HTR-8/SVneo (cell line): ENCODE measurements at regions not wholly inside any gene's neighbourhood (a gene's known extent, or its start where the extent isn't known, plus 50 kb on each side); places are given as distances from the start of the nearest gene placed in this dataset.
A peak's percentile ranks its signal among the peaks of the same experiment; 100 is the strongest.

Experiments used
- DNase-seq: peaks from one replicate; pipeline ENCODE4 v3.0.0; 2011; ENCODE audit warnings: low spot score, mixed read lengths; ENCODE audit not compliant: insufficient read length
- FAIRE-seq: peaks from 2 replicates; lab custom pipeline; 2011; peaks lifted over from hg19 to GRCh38; lab: Jason Lieb, UNC

DNA sequence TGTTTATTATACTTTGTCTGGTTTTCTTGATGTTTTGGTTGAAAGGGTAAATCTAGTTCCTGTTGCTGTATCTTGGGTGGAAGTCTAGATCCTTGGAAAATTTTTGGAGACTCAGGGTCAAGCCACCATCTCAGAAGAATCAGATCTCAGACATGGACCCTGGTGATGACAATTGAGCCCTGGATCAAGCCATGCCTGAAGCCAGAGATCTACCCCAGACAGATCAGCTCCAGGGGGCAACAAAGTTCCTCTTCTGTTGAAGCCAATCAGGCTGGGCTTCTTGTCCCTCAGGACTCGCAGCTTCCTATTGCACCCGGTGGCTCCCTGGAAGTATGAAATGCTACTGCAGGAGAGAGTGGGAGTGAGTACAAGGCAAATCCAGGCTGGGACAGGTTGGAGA is 106.9 kb downstream of the UNCX start:
- DNase-seq, result no peak
- FAIRE-seq, result no peak

- DNase-seq (no peak), FAIRE-seq (no peak)
Measured at GRCh38 chr7:1340031-1340430, 107.4 kb downstream of the UNCX start.

- no peak for FAIRE-seq
- DNase-seq, result no peak
Measured at GRCh38 chr7:1340461-1341360, 108.0 kb downstream of the UNCX start.

DNA sequence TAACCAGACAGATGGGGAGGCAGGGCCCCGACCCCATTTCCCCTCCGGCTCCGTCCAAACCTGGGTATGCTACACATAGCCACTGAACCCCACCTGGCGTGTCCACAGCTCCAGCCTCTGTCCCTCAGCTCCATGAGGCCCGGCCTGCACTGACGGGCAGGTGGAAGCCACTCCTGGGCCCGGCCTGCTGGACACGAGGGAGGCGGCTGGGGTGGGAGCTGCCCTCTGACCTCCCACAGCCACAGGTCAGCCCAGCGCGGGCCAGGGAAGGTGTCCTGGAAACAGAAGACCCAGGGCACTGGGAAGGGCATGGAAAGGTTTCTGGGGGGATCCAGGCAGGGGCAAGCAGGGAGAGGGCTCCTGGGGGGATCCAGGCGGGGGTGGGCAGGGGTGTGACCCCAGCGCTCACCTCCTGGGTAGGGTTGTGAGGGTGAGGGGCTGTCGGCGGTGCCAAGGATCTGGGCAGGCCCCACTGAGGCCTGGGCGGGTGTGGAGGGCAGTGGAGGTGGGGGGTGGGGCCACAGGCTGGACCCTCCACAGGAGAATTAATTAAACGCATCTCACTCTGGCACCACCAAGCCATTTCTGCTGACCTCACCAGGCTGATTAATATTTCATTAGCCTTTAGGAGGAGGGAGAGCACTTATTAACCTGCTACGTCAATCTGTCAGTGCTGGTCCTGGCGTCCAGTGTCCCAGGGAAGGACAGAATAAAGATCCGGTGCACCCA is 108.9 kb downstream of the UNCX start:
- no peak for DNase-seq
- FAIRE-seq, result no peak

GRCh38 chr7:1342090-1342640 is 109.5 kb downstream of the UNCX start:
- FAIRE-seq (no peak), DNase-seq (no peak)

- no peak for FAIRE-seq
- DNase-seq, result no peak
Measured at GRCh38 chr7:1343551-1343950, 110.9 kb downstream of the UNCX start.

DNA sequence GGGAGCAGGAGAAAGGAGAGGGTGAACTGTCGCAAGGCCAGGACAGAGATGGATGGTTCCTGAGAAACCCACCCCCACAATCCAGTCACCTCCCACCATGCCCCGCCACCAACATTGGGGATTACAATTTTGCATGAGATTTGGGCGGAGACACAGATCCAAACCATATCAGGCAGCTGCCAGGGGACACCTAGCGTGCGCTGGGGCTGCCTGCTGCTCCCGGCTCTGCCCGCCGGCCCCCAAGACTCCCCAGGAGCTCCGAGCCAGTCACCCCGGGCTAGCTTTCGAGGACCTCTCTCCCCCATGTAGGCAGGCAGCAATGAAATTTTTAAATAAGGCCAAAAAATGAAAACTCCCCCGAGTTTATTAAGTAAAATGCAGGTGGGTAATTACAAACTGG is 111.7 kb downstream of the UNCX start:
- FAIRE-seq (no peak), DNase-seq (no peak)

GRCh38 chr7:1344981-1345701 is 112.5 kb downstream of the UNCX start:
- FAIRE-seq, result peak; percentile 65

DNA sequence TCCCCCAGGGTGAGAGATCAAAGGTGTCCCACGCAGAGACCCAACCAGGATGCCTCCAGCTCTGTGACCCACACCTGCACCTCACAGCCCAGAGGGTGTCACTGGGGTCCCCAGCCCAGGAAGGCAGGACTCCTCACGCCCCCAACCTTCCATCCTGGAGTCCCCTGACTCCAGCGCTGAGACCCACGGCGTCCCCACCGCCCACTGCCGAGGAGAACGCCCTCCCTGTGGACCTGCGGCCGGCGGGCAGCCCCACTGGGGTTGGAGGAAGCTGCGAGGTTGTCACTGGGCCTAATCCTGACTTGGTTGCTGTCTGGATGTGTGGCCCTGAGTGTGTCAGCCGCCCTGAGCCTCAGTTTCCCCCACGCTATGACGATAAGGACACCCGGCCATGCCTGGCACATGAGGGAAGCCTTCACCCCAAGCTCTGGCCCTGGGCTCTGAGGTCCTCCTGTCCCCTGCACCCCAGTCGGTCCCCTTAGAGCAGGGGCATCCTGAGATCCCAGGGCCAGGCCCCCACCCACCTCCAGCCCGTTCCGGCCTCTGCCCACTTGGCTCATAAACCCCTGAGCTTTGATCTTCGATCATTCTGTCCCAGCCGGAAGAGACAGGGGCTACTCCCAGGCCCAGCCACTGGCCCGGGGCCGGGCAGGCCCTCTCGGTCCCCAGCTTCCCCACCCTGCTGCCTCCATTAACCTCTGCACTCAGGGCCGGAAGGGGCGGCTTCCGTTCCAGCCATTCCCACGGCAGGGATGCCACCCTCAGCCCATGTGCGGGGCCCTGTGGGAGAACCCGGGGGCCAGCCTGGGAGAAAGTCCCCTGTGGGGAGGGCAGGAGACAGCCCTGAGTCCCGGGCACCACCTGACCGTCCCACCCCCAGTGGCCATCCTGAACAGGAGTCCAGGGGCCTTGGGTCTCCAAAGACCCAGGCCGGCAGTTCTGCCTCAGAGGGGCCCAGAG is 113.2 kb downstream of the MICALL2 start:
- DNase-seq (no peak), FAIRE-seq (no peak)

More at GRCh38 chr7:1344981-1345701, 112.5 kb downstream of the UNCX start:
- no peak for DNase-seq

DNA sequence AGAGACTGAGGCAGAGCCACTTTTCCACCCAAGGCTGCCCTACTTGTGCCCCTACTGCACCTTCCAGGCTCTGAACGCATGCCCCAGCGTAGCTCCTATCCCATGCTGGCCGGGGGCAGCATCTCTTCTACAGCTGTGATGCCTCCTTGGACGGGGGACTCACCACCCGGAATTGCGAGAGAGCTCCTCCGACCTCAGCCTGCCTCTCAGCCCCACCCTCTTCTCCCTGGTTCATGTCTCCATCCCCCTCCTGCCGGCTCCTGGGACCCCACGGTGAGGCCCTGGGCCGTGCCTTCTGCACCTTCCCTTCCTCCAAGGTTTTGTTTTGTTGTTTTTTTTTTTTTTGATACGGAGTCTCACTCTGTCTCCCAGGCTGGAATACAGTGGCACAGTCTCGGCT is 112.4 kb downstream of the MICALL2 start:
- no peak for FAIRE-seq
- no peak for DNase-seq

DNA sequence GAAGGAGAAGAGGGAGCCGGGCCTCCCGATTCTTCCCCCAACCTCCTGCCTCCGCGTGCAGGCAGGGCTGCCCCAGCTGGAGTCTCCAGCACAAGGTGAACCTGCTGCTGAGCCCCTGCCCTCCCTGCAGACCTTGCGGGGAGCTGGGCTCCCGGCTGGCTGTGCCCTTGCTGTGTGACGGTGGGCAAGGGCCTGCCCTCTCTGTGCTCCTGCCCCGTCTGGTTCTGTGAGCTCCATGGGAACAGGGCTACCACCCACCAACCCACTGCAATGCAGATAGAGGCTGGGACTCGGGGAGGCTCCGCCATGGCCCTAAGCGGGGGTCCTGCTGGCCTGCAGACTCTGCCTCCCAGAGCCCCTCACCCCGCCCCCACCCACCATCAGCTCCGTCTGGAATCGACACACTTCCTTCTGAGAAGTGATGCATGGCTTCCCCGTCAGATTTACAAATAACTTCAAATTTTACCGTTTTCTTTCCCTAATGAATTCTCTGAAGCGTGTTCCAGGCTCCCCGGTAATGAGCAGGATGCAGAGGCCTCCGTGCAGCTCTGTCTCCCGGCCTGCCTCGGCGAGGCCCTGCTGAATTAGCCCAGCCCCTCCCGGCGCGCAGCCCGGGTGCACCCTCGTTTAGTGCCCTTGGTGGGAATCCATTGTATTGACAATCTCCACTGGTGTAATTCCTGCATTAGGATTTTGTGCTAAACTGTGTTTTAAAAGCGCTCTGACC is 111.0 kb downstream of the MICALL2 start:
- FAIRE-seq, result no peak
- DNase-seq, result no peak

GRCh38 chr7:1348823-1349335 is 110.4 kb downstream of the MICALL2 start:
- FAIRE-seq (no peak), DNase-seq (no peak)

DNA sequence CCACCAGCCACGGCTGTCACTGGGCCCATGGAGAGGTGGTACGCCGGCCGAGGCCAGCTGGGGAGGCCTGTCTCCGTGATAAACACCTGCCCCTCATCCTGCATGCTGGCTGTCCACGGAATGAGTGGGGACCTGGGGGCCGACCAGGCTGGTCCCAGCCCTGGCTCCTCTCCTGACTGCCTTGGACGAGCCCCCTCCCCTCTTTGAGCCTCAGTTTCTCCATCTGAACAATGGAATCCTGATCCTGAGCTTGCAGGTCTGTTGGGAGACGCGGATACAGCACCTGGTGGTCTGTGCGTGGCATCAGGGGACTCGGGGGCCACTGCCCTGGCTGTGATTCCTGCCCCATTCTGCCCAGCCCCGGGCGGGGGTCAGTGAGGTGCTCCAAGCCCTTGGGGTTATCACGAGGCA is 109.9 kb downstream of the MICALL2 start:
- FAIRE-seq (no peak), DNase-seq (no peak)

GRCh38 chr7:1351881-1352625 is 107.2 kb downstream of the MICALL2 start:
- no peak for DNase-seq
- FAIRE-seq, result no peak

GRCh38 chr7:1352656-1353271 is 106.5 kb downstream of the MICALL2 start:
- DNase-seq (no peak), FAIRE-seq (no peak)

DNA sequence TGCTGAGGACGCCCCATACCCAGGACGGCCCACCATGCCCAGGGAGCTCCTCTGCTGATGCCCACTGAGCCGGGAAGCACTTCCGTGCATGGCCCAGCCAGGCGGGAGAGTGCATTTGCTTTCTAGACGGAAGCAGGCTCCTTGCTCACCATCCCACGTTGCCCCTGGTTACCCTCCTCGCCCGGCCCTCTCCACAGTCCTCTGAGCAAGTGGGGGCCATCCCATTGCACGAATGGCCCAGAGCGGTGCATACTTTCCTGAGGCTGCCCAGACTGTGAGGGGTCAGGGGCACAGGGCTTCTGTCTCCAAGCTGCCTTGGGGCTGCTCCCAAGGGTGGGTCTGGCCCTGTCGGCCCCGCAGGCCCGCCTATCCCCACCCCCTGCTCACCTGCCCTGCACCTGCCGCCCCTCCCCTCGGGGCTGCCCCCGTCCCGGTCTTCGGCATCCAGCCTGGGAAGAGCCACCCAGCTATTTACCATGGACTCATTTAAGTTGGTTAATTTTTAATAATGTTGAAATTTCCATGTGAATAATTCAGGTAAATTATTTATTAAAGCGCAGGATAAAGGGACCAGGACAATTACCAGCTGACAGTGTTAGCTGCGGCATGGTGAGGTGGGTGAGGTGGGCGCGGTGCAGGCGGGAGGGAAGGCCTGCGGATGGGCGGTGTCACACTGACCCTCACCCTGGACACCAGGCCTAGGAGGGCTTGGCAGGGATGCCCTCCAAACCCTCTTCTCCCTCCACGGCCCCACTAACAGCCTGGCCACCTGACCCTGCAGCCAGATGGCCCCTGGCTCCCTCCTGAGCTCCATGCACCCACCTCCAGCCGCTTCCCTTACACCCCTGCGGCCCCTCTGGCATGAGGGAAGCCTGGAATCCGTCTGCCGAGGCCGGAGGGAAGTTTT is 104.4 kb downstream of the MICALL2 start:
- DNase-seq, result no peak

More for the DNA sequence above, 104.4 kb downstream of the MICALL2 start:
- no peak for FAIRE-seq
